OCI-LY7 (cell line): ENCODE measurements at regions not wholly inside any gene's neighbourhood (a gene's known extent, or its start where the extent isn't known, plus 50 kb on each side); places are given as distances from the start of the nearest gene placed in this dataset.

Source experiments
- BruUV-seq: library from RNA; stranded (reverse); fragments of 400-500 nt; replicated peaks from 2 replicates; lab custom pipeline; 2021; lab: Mats Ljungman, UMichigan
- CTCF ChIA-PET: fragments of 300-600 bp; sonication (Branson Sonifier 250); formaldehyde crosslinking; loops from one replicate; lab custom pipeline; 2022; ENCODE audit warnings: antibody characterized with exemption; ENCODE audit not compliant: unreplicated experiment; lab: Charles Lee
- POLR2A ChIA-PET: fragments of 300-600 bp; sonication (Branson Sonifier 250); formaldehyde crosslinking; loops from one replicate; lab custom pipeline; 2022; ENCODE audit warnings: antibody characterized with exemption; lab: Charles Lee
- DNase-seq: peaks from one replicate; pipeline ENCODE4 v3.0.0-alpha.2; 2015; ENCODE audit warnings: low spot score
- H2AFZ ChIP-seq: fragments of 200-600 bp; sonication (generic), shearing (Covaris generic); 2 replicates; pipeline ENCODE4 v1.6.1; 2014; ENCODE audit warnings: mild to moderate bottlenecking, antibody characterized with exemption, low read length, moderate library complexity
- H3K27ac ChIP-seq: fragments of 200-600 bp; sonication (generic); 2 replicates; pipeline ENCODE4 v1.5.1; 2014; ENCODE audit warnings: mixed run types, low read depth, mild to moderate bottlenecking, moderate library complexity, low read length, inconsistent platforms; ENCODE audit not compliant: poor library complexity, severe bottlenecking
- H3K36me3 ChIP-seq: fragments of 200-600 bp; sonication (generic); 2 replicates; pipeline ENCODE4 v1.6.1; 2014; ENCODE audit warnings: mild to moderate bottlenecking, antibody characterized with exemption, low read length, moderate library complexity, mixed read lengths; ENCODE audit not compliant: insufficient read depth
- H3K4me1 ChIP-seq: fragments of 200-600 bp; sonication (generic); 2 replicates; pipeline ENCODE4 v1.5.1; 2014; ENCODE audit warnings: mild to moderate bottlenecking, low read length; ENCODE audit not compliant: insufficient read depth, poor library complexity, severe bottlenecking
- H3K4me2 ChIP-seq: fragments of 200-600 bp; sonication (generic); 2 replicates; pipeline ENCODE4 v1.6.1; 2014; ENCODE audit warnings: mild to moderate bottlenecking, low read length
- H3K4me3 ChIP-seq: fragments of 200-600 bp; sonication (generic); 2 replicates; pipeline ENCODE4 v1.5.1; 2014; ENCODE audit warnings: mild to moderate bottlenecking, low read depth, low read length; ENCODE audit not compliant: poor library complexity, severe bottlenecking
- H3K79me2 ChIP-seq: fragments of 200-600 bp; sonication (generic); 2 replicates; pipeline ENCODE4 v1.6.1; 2016; ENCODE audit warnings: low read depth, mild to moderate bottlenecking, low read length, moderate library complexity, mixed read lengths; ENCODE audit not compliant: insufficient read depth
- H3K9me2 ChIP-seq: fragments of 200-600 bp; sonication (generic); 2 replicates; pipeline ENCODE4 v1.6.1; 2016; ENCODE audit warnings: mild to moderate bottlenecking, low read length, mixed read lengths; ENCODE audit not compliant: insufficient read depth
- H3K9me3 ChIP-seq: fragments of 200-600 bp; sonication (generic); 2 replicates; pipeline ENCODE4 v1.6.1; 2014; ENCODE audit warnings: mild to moderate bottlenecking, mixed run types, low read length, mixed read lengths
- H4K20me1 ChIP-seq: fragments of 200-600 bp; sonication (generic); 2 replicates; pipeline ENCODE4 v1.6.1; 2014; ENCODE audit warnings: mild to moderate bottlenecking, antibody characterized with exemption, low read length, moderate library complexity, mixed read lengths; ENCODE audit not compliant: insufficient read depth
- CTCF ChIP-seq: fragments of 200-600 bp; sonication (generic); conservative IDR thresholded peaks from 2 replicates; pipeline ENCODE4 v1.5.1; 2014; ENCODE audit warnings: mild to moderate bottlenecking, antibody characterized with exemption, low read length, moderate library complexity, mixed read lengths
- EZH2phosphoT487 ChIP-seq: fragments of 200-600 bp; sonication (generic); IDR thresholded peaks from 2 replicates; pipeline ENCODE4 v1.6.1; 2018; ENCODE audit warnings: low read depth, borderline replicate concordance, mild to moderate bottlenecking, mixed run types, antibody characterized with exemption, low read length, moderate library complexity, mixed read lengths
- intact Hi-C: fragments of 100-400 bp; cut with micrococcal nuclease; formaldehyde crosslinking; loops from one replicate; pipeline ENCODE4 v1.10.0; 2022; ENCODE audit not compliant: unreplicated experiment

GRCh38 chr12:78328524-78328923 is 497.8 kb downstream of the NAV3 start:
- H3K27ac ChIP-seq: no peak overlapping the region
- H4K20me1 ChIP-seq: no peaks in the 10 kb centered on the region
- H3K9me3 ChIP-seq: no peaks in the 10 kb centered on the region
- no TSS peak for BruUV-seq
- CTCF ChIA-PET: no interaction called here
- DNase-seq: no peak
- H3K9me2 ChIP-seq: no peaks in the 10 kb centered on the region
- no peaks in the 10 kb centered on the region for H3K4me1 ChIP-seq
- no peaks in the 10 kb centered on the region for H3K36me3 ChIP-seq
- intact Hi-C loops: no loop called here
- no peaks in the 10 kb centered on the region for H3K79me2 ChIP-seq
- no peak overlapping the region for H2AFZ ChIP-seq
- POLR2A ChIA-PET: no interaction called here
- no peak for TF ChIP-seq EZH2phosphoT487
- no peak overlapping the region for H3K4me2 ChIP-seq
- no peak overlapping the region for H3K4me3 ChIP-seq

- no TSS peak for BruUV-seq
- Histone ChIP-seq H3K9me2 (no peaks in the 10 kb centered on the region), H4K20me1 (no peaks in the 10 kb centered on the region), H3K36me3 (no peaks in the 10 kb centered on the region), H2AFZ (no peak overlapping the region), H3K4me1 (no peaks in the 10 kb centered on the region), H3K4me2 (no peak overlapping the region), H3K9me3 (no peaks in the 10 kb centered on the region), H3K4me3 (no peak overlapping the region), H3K79me2 (no peaks in the 10 kb centered on the region), H3K27ac (no peak overlapping the region)
- POLR2A ChIA-PET: interaction anchor here (0.9 to 1.1 kb wide), 2 partner anchors 14 to 49 kb away, joined by 3 read pairs; no protein-coding TSS in a partner anchor
- intact Hi-C loops: no loop called here
- TF ChIP-seq EZH2phosphoT487 (no peak), CTCF (no peak)
- CTCF ChIA-PET: no interaction called here
- DNase-seq: no peak
These were observed 499.4 kb downstream of the NAV3 start for GRCh38 chr12:78330131-78330530.

- Histone ChIP-seq H3K27ac (no peak overlapping the region), H3K4me3 (no peak overlapping the region), H3K9me2 (no peaks in the 10 kb centered on the region), H3K9me3 (no peaks in the 10 kb centered on the region), H3K79me2 (no peaks in the 10 kb centered on the region), H3K4me2 (no peak overlapping the region), H2AFZ (no peak overlapping the region), H3K4me1 (no peaks in the 10 kb centered on the region), H4K20me1 (no peaks in the 10 kb centered on the region), H3K36me3 (no peaks in the 10 kb centered on the region)
- no peak for TF ChIP-seq EZH2phosphoT487
- no peak for TF ChIP-seq CTCF
- intact Hi-C loops: no loop called here
- BruUV-seq: no TSS peak
- ChIA-PET CTCF (no interaction called here), POLR2A (interaction anchor here (0.6 to 0.9 kb wide), 4 partner anchors 13 to 554 kb away, joined by 3 to 4 read pairs (median 3); no protein-coding TSS in a partner anchor)
- no peak for DNase-seq
These were observed 500.5 kb downstream of the NAV3 start for GRCh38 chr12:78331181-78331580.
